Type B pancreatic cell (in vitro differentiated cells): ENCODE measurements at regions not wholly inside any gene's neighbourhood (a gene's known extent, or its start where the extent isn't known, plus 50 kb on each side); places are given as distances from the start of the nearest gene placed in this dataset.

Experiments used
- DNase-seq: peaks from one replicate; pipeline ENCODE4 v3.0.0; 2021; ENCODE audit warnings: mixed read lengths; ENCODE audit not compliant: unreplicated experiment; ENCODE audit errors: extremely low spot score
- H3K27ac Mint-ChIP-seq: 2 replicates; pipeline ENCODE4 v1.8.0; 2021; ENCODE audit warnings: mild to moderate bottlenecking, mixed read lengths
- H3K27me3 Mint-ChIP-seq: 2 replicates; pipeline ENCODE4 v1.8.0; 2021; ENCODE audit warnings: mixed read lengths
- H3K36me3 Mint-ChIP-seq: 2 replicates; pipeline ENCODE4 v1.8.0; 2021; ENCODE audit warnings: mixed read lengths
- H3K4me1 Mint-ChIP-seq: one replicate; pipeline ENCODE4 v1.8.0; 2021; ENCODE audit warnings: mixed read lengths; ENCODE audit not compliant: unreplicated experiment
- H3K4me3 Mint-ChIP-seq: 2 replicates; pipeline ENCODE4 v1.8.0; 2021; ENCODE audit warnings: mild to moderate bottlenecking, mixed read lengths
- H3K9me3 Mint-ChIP-seq: 2 replicates; pipeline ENCODE4 v1.8.0; 2021; ENCODE audit warnings: mixed read lengths
- CTCF ChIP-seq: fragments of 200-600 bp; sonication (generic); conservative IDR thresholded peaks from 2 replicates; pipeline ENCODE4 v1.5.0; 2021; ENCODE audit warnings: antibody characterized with exemption, mild to moderate bottlenecking

GRCh38 chr11:70756756-70757155 is 358.4 kb downstream of the CTTN start:
- TF ChIP-seq CTCF = no peak
- Mint-ChIP-seq H3K4me1 (no peaks in the 10 kb centered on the region), H3K27ac (no peak overlapping the region), H3K9me3 (no peaks in the 10 kb centered on the region), H3K4me3 (no peak overlapping the region), H3K36me3 (peaks cover 4% of the 10 kb centered on the region), H3K27me3 (no peaks in the 10 kb centered on the region)
- DNase-seq = no peak

DNA sequence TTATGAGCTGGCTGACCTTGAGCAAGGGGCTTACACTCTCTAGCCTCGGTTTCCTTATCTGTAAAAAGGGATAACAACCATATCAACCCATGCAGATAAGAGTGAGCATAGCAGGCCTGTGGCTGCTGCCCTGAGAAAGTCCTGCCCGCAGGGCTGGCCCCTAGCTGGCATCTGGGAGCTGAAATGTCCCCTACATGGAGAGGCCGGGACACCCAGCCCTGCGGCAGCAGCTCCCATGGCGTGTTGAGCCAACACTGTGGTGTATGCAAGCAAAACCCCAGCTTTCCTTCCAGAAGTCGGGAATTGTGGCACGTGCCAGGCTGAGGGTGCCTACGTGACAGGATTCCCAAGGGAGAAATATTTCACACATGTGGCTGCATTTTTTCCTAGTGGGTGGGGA is 358.9 kb downstream of the CTTN start:
- TF ChIP-seq CTCF = no peak
- no peaks in the 10 kb centered on the region for H3K27me3 Mint-ChIP-seq
- no peak overlapping the region for H3K27ac Mint-ChIP-seq
- no peak for DNase-seq
- H3K9me3 Mint-ChIP-seq = no peaks in the 10 kb centered on the region
- H3K4me3 Mint-ChIP-seq = no peak overlapping the region
- peaks cover under 1% of the 10 kb centered on the region for H3K36me3 Mint-ChIP-seq
- no peaks in the 10 kb centered on the region for H3K4me1 Mint-ChIP-seq

DNA sequence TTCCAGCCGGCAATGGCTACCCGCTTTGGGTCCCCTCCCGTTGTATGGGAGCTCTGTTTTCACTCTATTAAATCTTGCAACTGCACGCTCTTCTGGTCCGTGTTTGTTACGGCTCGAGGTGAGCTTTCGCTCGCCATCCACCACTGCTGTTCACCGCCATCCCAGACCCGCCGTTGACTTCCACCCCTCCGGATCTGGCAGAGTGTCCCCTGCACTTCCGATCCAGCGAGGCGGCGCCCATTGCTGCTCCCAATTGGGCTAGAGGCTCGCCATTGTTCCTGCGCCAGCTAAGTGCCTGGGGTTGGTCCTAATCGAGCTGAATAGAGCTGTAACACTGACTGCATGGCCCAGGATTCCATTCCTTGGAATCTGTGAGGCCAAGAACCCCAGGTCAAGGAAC is 359.9 kb downstream of the CTTN start:
- no peaks in the 10 kb centered on the region for H3K36me3 Mint-ChIP-seq
- H3K4me1 Mint-ChIP-seq = no peaks in the 10 kb centered on the region
- H3K9me3 Mint-ChIP-seq = no peaks in the 10 kb centered on the region
- no peak for TF ChIP-seq CTCF
- no peak overlapping the region for H3K4me3 Mint-ChIP-seq
- no peaks in the 10 kb centered on the region for H3K27me3 Mint-ChIP-seq
- no peak overlapping the region for H3K27ac Mint-ChIP-seq
- no peak for DNase-seq

- Mint-ChIP-seq H3K9me3 (no peaks in the 10 kb centered on the region), H3K27me3 (no peaks in the 10 kb centered on the region), H3K36me3 (no peaks in the 10 kb centered on the region), H3K4me3 (no peak overlapping the region), H3K4me1 (no peaks in the 10 kb centered on the region), H3K27ac (peak overlapping the region; percentile 39)
- DNase-seq = no peak
- no peak for TF ChIP-seq CTCF
These were observed 361.5 kb downstream of the CTTN start for GRCh38 chr11:70759846-70760245.

GRCh38 chr11:70760416-70761020 is 362.2 kb downstream of the CTTN start:
- DNase-seq = no peak
- Mint-ChIP-seq H3K9me3 (no peaks in the 10 kb centered on the region), H3K4me3 (no peak overlapping the region), H3K4me1 (no peaks in the 10 kb centered on the region), H3K27me3 (no peaks in the 10 kb centered on the region), H3K27ac (peak overlapping the region; percentile 39), H3K36me3 (no peaks in the 10 kb centered on the region)
- no peak for TF ChIP-seq CTCF
